ENCODE measurements at regions not wholly inside any gene's neighbourhood (a gene's known extent, or its start where the extent isn't known, plus 50 kb on each side); places are given as distances from the start of the nearest gene placed in this dataset.
A peak's percentile ranks its signal among the peaks of the same experiment; 100 is the strongest.

GRCh38 chr2:37827455-37827854 lies 97.6 kb upstream of the RMDN2 start:
- peaks cover 14% of the 10 kb centered on the region for H3K4me1 Mint-ChIP-seq (ENCODE audit: unreplicated experiment)
- no peaks in the 10 kb centered on the region for H3K27me3 Mint-ChIP-seq (ENCODE audit: unreplicated experiment)
- no peak overlapping the region for H3K27ac Mint-ChIP-seq (ENCODE audit: unreplicated experiment)
- H3K9me3 Mint-ChIP-seq (ENCODE audit: unreplicated experiment), result no peaks in the 10 kb centered on the region
- no peaks in the 10 kb centered on the region for H3K36me3 Mint-ChIP-seq (ENCODE audit: low read depth, unreplicated experiment)
- DNase-seq (ENCODE audit: low spot score), result no peak
- no peak overlapping the region for H3K4me3 Mint-ChIP-seq (ENCODE audit: unreplicated experiment)
- TF ChIP-seq, protein P1, sequence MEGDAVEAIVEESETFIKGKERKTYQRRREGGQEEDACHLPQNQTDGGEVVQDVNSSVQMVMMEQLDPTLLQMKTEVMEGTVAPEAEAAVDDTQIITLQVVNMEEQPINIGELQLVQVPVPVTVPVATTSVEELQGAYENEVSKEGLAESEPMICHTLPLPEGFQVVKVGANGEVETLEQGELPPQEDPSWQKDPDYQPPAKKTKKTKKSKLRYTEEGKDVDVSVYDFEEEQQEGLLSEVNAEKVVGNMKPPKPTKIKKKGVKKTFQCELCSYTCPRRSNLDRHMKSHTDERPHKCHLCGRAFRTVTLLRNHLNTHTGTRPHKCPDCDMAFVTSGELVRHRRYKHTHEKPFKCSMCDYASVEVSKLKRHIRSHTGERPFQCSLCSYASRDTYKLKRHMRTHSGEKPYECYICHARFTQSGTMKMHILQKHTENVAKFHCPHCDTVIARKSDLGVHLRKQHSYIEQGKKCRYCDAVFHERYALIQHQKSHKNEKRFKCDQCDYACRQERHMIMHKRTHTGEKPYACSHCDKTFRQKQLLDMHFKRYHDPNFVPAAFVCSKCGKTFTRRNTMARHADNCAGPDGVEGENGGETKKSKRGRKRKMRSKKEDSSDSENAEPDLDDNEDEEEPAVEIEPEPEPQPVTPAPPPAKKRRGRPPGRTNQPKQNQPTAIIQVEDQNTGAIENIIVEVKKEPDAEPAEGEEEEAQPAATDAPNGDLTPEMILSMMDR (IDR thresholded peaks at IDR 0.05; ENCODE audit: unreplicated experiment), result no peak

- Mint-ChIP-seq H3K36me3 (ENCODE audit: low read depth, unreplicated experiment) (no peaks in the 10 kb centered on the region), H3K9me3 (ENCODE audit: unreplicated experiment) (no peaks in the 10 kb centered on the region), H3K27ac (ENCODE audit: unreplicated experiment) (no peak overlapping the region), H3K27me3 (ENCODE audit: unreplicated experiment) (no peaks in the 10 kb centered on the region), H3K4me1 (ENCODE audit: unreplicated experiment) (peaks cover 9% of the 10 kb centered on the region), H3K4me3 (ENCODE audit: unreplicated experiment) (no peak overlapping the region)
- TF ChIP-seq, protein P1 (IDR thresholded peaks at IDR 0.05; ENCODE audit: unreplicated experiment), result no peak
- DNase-seq (ENCODE audit: low spot score), result no peak
These were observed 97.1 kb upstream of the RMDN2 start for GRCh38 chr2:37827911-37828511.

GRCh38 chr2:37829202-37829601 lies 95.9 kb upstream of the RMDN2 start:
- Mint-ChIP-seq H3K4me3 (ENCODE audit: unreplicated experiment) (no peak overlapping the region), H3K4me1 (ENCODE audit: unreplicated experiment) (peaks cover 9% of the 10 kb centered on the region), H3K36me3 (ENCODE audit: low read depth, unreplicated experiment) (no peaks in the 10 kb centered on the region), H3K27me3 (ENCODE audit: unreplicated experiment) (no peaks in the 10 kb centered on the region), H3K9me3 (ENCODE audit: unreplicated experiment) (no peaks in the 10 kb centered on the region), H3K27ac (ENCODE audit: unreplicated experiment) (no peak overlapping the region)
- peak; percentile 17 for DNase-seq (ENCODE audit: low spot score)
- TF ChIP-seq, protein P1 (IDR thresholded peaks at IDR 0.05; ENCODE audit: unreplicated experiment), result no peak

DNA sequence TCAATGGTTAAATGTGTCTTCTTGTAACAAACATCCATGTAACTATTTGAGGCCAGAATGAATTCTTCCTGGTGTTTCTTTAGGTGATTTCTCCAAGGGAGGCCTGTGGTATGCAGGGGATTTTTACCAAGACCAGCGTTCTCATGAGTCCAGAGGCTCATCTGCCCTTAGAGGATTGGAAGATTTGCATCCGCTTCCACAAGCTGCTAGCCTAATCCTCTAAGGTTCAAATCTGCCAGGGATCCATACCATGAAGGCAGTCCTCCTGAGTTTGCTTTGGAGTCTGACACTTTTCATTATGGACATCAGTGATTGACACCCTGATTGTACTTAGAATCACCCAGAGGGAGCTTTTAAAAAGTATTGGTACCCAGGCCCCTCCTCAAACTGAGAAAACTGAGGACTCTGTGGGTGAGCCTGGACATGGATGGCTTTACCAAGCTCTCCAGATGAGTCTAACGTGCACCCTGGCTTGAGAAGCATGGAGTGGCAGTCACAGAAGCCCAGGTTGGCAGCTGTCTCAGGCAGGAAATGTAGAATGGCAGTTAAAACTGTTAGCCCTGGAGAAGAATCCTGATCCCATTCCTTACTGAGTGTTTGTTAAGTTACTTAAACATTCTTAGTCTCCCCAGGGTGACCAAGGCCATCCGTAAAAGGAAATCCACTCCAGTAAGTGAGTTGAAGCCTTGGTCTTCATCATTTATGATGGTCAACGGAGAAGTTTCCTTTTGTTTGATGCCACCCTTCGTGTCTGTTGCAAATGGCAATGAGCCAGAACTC lies 95.3 kb upstream of the RMDN2 start:
- DNase-seq (ENCODE audit: low spot score), result no peak
- TF ChIP-seq, protein P1 (IDR thresholded peaks at IDR 0.05; ENCODE audit: unreplicated experiment), result no peak
- H3K4me3 Mint-ChIP-seq (ENCODE audit: unreplicated experiment), result no peak overlapping the region
- H3K36me3 Mint-ChIP-seq (ENCODE audit: low read depth, unreplicated experiment), result no peaks in the 10 kb centered on the region
- H3K4me1 Mint-ChIP-seq (ENCODE audit: unreplicated experiment), result peaks cover 9% of the 10 kb centered on the region
- H3K27me3 Mint-ChIP-seq (ENCODE audit: unreplicated experiment), result no peaks in the 10 kb centered on the region
- H3K27ac Mint-ChIP-seq (ENCODE audit: unreplicated experiment), result no peak overlapping the region
- no peaks in the 10 kb centered on the region for H3K9me3 Mint-ChIP-seq (ENCODE audit: unreplicated experiment)

- H3K27me3 Mint-ChIP-seq (ENCODE audit: unreplicated experiment), result no peaks in the 10 kb centered on the region
- TF ChIP-seq, protein P1 (IDR thresholded peaks at IDR 0.05; ENCODE audit: unreplicated experiment), result no peak
- H3K4me3 Mint-ChIP-seq (ENCODE audit: unreplicated experiment), result no peak overlapping the region
- no peak overlapping the region for H3K27ac Mint-ChIP-seq (ENCODE audit: unreplicated experiment)
- peaks cover 9% of the 10 kb centered on the region for H3K4me1 Mint-ChIP-seq (ENCODE audit: unreplicated experiment)
- no peak for DNase-seq (ENCODE audit: low spot score)
- no peaks in the 10 kb centered on the region for H3K9me3 Mint-ChIP-seq (ENCODE audit: unreplicated experiment)
- no peaks in the 10 kb centered on the region for H3K36me3 Mint-ChIP-seq (ENCODE audit: low read depth, unreplicated experiment)
These were observed 94.5 kb upstream of the RMDN2 start for GRCh38 chr2:37830636-37831035.
